ENCODE measurements at regions not wholly inside any gene's neighbourhood (a gene's known extent, or its start where the extent isn't known, plus 50 kb on each side); places are given as distances from the start of the nearest gene placed in this dataset.

DNA sequence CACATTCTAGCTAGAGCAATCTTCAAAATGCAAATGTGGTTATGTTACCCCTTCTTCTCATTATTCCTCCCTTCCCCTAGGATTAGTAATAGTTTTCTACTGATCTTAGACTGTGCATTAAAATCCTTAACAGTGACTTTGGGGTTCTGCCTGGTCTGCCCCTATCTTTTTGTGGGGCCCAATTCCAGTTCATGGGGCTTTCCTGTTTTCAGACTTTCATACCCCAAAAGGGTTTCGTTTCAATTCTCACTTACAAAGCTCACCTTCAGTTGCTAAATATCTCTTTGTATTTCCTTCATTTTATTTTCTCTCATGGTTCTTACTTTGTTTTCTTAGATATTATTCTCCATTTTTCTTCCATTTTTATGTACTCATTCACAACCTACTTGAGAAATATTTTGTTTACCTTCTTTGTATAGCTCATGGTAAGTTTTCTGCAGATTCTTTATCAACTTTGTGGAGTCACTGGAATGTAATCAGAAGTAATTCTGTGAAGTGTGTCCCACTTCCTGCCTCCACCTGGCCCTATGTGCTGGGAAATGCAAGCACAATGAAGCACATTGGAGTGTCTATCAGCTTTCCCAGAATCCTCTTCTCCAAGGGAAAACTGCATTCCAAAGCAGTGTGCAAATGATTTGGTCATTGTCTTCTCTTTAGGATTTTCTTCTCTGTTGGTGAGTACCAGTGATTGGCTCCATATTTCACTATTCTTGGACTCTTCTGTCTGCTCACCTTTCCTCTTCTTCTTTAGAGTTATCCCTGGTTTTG lies 350.2 kb downstream of the ZNF326 start:
- H3K4me3 ChIP-seq (ENCODE audit: low read depth, low read length), result no peak overlapping the region
- no peaks in the 10 kb centered on the region for H3K4me1 ChIP-seq
- no peaks in the 10 kb centered on the region for H3K27me3 ChIP-seq
- no peaks in the 10 kb centered on the region for H3K9me3 ChIP-seq
- TF ChIP-seq, protein P1, sequence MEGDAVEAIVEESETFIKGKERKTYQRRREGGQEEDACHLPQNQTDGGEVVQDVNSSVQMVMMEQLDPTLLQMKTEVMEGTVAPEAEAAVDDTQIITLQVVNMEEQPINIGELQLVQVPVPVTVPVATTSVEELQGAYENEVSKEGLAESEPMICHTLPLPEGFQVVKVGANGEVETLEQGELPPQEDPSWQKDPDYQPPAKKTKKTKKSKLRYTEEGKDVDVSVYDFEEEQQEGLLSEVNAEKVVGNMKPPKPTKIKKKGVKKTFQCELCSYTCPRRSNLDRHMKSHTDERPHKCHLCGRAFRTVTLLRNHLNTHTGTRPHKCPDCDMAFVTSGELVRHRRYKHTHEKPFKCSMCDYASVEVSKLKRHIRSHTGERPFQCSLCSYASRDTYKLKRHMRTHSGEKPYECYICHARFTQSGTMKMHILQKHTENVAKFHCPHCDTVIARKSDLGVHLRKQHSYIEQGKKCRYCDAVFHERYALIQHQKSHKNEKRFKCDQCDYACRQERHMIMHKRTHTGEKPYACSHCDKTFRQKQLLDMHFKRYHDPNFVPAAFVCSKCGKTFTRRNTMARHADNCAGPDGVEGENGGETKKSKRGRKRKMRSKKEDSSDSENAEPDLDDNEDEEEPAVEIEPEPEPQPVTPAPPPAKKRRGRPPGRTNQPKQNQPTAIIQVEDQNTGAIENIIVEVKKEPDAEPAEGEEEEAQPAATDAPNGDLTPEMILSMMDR (IDR thresholded peaks at IDR 0.05; ENCODE audit: low read depth, low read length), result no peak
- no peaks in the 10 kb centered on the region for H3K36me3 ChIP-seq
- no peak for DNase-seq

DNA sequence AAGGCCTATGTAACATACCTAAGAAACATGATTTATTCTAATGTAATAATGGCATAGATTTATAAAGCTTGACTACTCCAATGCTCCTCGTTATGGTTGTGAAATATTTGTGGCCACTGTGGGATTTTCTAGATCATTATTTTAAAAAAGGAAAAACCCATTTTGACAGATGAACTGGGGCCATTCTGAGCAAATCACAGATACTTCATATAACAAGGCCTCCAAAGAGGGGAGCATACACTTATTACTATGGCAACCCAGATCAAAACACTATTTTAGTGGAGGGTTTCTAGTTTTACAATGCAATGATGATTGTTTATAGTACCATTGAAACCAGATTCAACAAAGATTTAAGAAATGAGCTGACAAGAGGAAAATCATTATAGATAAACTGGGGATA lies 346.6 kb downstream of the ZNF326 start:
- Histone ChIP-seq H3K36me3 (no peaks in the 10 kb centered on the region), H3K9me3 (no peaks in the 10 kb centered on the region), H3K4me1 (no peaks in the 10 kb centered on the region), H3K27me3 (no peaks in the 10 kb centered on the region), H3K4me3 (ENCODE audit: low read depth, low read length) (no peak overlapping the region)
- TF ChIP-seq, protein P1 (IDR thresholded peaks at IDR 0.05; ENCODE audit: low read depth, low read length), result no peak
- DNase-seq, result no peak

DNA sequence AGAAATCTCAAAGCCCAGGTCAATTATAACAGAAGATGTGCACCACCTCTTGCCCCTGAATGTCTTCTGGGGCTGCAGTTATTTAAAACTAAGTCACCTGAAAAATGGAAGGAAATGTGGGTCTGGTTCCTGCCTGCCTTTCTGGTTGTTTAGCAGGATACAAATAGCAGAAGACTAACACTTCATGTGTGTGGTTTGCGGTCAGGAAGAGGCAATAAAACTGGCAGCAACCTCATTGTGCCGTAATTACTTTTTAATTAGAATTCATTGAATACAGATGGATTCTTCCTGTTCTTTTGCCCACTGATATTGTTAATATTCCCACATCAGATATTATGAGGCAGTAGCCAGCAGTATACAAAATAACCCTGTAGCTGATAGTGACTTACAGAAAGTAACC lies 345.7 kb downstream of the ZNF326 start:
- Histone ChIP-seq H3K27me3 (no peaks in the 10 kb centered on the region), H3K4me1 (no peaks in the 10 kb centered on the region), H3K4me3 (ENCODE audit: low read depth, low read length) (no peak overlapping the region), H3K9me3 (no peaks in the 10 kb centered on the region), H3K36me3 (no peaks in the 10 kb centered on the region)
- no peak for DNase-seq
- TF ChIP-seq, protein P1 (IDR thresholded peaks at IDR 0.05; ENCODE audit: low read depth, low read length), result no peak

DNA sequence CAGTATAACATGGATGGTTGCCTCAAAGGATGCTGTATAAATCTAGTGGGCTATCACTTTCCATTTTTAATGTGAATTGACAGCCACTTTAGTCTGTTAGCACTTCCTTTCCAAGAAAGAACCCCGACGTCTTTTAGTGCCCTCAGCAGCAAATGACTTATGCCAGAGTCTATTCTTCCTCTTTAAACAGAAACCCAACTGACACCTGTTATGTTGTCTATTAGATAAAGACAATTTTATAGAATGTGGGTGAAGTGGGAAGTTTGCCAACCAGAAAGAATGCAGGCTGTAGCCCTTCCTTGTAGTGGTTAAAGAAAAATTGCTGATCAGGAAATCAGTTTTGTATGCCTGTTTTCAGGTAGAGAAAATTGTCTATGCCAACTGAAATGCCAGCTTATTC lies 344.9 kb downstream of the ZNF326 start:
- no peaks in the 10 kb centered on the region for H3K4me1 ChIP-seq
- H3K27me3 ChIP-seq, result no peaks in the 10 kb centered on the region
- no peak overlapping the region for H3K4me3 ChIP-seq (ENCODE audit: low read depth, low read length)
- TF ChIP-seq, protein P1 (IDR thresholded peaks at IDR 0.05; ENCODE audit: low read depth, low read length), result no peak
- DNase-seq, result no peak
- no peaks in the 10 kb centered on the region for H3K36me3 ChIP-seq
- no peaks in the 10 kb centered on the region for H3K9me3 ChIP-seq

DNA sequence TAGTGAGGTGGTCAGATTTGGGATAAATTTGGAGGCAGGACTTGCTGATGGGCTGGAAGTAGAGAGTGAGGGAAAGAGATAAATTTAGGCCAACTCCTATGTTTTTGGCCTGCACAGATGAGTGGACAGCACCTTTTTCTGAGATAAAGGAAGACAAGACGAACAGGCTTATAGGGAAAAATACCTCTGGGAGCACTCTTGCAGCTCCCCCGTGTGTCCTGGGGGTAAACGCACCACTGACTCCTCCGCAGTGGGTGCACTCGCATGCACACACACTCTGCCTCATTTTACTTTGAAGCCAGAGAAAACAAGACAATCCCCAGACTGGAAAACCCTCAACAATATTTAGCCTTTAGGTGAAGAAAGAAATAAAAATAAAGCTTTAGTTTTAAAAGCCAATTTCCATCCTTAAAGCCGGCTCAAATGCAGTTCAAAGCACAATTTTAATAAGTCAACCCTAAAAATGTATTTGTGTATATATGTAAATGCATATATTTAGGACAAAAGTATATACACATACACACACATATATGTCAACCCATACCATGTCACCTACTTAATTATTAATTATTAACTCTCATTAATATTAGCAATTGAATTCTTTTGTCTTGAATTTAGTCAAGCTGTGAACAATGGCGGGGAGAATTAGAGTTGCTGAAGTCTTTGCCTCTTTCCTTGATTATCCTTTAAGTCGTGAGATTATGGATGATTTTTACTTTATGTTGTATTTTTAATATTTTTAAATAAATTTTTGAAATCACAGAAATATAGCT lies 341.8 kb downstream of the ZNF326 start:
- no peaks in the 10 kb centered on the region for H3K4me1 ChIP-seq
- H3K27me3 ChIP-seq, result no peaks in the 10 kb centered on the region
- no peak overlapping the region for H3K4me3 ChIP-seq (ENCODE audit: low read depth, low read length)
- DNase-seq, result no peak
- no peaks in the 10 kb centered on the region for H3K9me3 ChIP-seq
- TF ChIP-seq, protein P1 (IDR thresholded peaks at IDR 0.05; ENCODE audit: low read depth, low read length), result no peak
- H3K36me3 ChIP-seq, result no peaks in the 10 kb centered on the region

DNA sequence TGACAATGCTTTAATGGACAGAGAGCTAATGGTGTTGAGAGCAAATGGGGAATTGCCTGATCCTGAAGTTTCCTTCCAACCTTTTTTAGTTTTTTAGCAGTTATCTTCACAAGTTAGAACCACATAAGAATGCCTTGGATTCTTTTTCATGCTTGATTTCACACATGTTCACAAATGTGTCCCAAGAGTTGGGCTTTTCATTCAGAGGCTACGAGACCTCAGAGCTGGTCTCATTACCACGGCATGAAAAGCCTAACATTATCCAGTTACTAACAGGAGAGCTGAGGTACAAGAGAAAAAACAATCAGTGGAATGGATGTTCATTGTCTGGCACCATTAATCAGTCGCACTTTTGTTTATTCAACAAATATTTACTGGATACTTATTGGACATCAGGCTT lies 340.6 kb downstream of the ZNF326 start:
- TF ChIP-seq, protein P1 (IDR thresholded peaks at IDR 0.05; ENCODE audit: low read depth, low read length), result no peak
- no peak for DNase-seq
- no peaks in the 10 kb centered on the region for H3K27me3 ChIP-seq
- no peak overlapping the region for H3K4me3 ChIP-seq (ENCODE audit: low read depth, low read length)
- H3K9me3 ChIP-seq, result no peaks in the 10 kb centered on the region
- H3K36me3 ChIP-seq, result no peaks in the 10 kb centered on the region
- no peaks in the 10 kb centered on the region for H3K4me1 ChIP-seq

Measured in BE2C (cell line).